ENCODE measurements at regions not wholly inside any gene's neighbourhood (a gene's known extent, or its start where the extent isn't known, plus 50 kb on each side); places are given as distances from the start of the nearest gene placed in this dataset.

DNA sequence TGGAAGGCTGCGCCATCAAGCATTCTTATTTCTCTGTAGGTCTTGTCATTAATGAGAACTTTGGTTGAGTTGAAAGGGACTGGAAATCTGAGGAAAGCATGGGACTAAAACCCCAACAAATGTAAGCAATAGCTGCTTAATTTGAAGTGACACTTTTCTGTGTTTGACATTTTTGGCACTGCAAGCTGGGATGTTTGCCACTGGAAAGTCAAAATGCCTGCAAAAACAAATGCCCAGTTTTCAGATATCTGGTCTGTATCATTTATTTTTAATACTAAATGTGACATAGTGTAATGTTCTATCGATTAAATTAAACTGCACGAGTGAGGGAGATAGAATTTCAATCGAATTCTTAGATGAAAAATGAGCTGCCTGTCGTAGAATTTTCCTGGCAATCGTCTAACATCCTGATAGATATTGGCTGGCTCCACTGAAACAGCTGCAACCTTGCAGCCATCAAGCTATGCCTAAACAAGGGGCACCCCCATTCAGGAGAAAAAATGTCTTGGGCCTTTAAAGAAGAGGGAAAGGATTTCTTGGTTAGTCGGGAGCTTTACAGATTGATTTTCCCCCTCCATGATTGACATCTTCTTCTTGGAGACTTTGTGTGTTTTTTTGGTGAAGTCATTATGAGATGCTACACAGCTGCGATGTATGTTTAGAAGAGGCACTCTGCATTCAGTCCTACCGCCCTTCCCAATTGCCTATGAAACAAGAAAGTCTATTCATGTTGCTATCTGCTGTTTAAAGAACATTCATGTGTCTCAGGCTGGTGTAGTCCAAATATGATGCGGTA, 316.7 kb upstream of the TBL1XR1 start:
- TF ChIP-seq, protein P1, sequence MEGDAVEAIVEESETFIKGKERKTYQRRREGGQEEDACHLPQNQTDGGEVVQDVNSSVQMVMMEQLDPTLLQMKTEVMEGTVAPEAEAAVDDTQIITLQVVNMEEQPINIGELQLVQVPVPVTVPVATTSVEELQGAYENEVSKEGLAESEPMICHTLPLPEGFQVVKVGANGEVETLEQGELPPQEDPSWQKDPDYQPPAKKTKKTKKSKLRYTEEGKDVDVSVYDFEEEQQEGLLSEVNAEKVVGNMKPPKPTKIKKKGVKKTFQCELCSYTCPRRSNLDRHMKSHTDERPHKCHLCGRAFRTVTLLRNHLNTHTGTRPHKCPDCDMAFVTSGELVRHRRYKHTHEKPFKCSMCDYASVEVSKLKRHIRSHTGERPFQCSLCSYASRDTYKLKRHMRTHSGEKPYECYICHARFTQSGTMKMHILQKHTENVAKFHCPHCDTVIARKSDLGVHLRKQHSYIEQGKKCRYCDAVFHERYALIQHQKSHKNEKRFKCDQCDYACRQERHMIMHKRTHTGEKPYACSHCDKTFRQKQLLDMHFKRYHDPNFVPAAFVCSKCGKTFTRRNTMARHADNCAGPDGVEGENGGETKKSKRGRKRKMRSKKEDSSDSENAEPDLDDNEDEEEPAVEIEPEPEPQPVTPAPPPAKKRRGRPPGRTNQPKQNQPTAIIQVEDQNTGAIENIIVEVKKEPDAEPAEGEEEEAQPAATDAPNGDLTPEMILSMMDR (IDR thresholded peaks at IDR 0.05 in 4 of 5, conservative IDR thresholded peaks at IDR 0.05 in 1 of 5), result no peak
- no peak for TF ChIP-seq POLR2A (IDR thresholded peaks at IDR 0.05)
